NCI-H2196 (cell line): ENCODE measurements at regions not wholly inside any gene's neighbourhood (a gene's known extent, or its start where the extent isn't known, plus 50 kb on each side); places are given as distances from the start of the nearest gene placed in this dataset.

Experiments used
- DNase-seq: peaks from one replicate; lab custom pipeline; 2025; ENCODE audit not compliant: unreplicated experiment; lab: John Stamatoyannopoulos, UW

DNA sequence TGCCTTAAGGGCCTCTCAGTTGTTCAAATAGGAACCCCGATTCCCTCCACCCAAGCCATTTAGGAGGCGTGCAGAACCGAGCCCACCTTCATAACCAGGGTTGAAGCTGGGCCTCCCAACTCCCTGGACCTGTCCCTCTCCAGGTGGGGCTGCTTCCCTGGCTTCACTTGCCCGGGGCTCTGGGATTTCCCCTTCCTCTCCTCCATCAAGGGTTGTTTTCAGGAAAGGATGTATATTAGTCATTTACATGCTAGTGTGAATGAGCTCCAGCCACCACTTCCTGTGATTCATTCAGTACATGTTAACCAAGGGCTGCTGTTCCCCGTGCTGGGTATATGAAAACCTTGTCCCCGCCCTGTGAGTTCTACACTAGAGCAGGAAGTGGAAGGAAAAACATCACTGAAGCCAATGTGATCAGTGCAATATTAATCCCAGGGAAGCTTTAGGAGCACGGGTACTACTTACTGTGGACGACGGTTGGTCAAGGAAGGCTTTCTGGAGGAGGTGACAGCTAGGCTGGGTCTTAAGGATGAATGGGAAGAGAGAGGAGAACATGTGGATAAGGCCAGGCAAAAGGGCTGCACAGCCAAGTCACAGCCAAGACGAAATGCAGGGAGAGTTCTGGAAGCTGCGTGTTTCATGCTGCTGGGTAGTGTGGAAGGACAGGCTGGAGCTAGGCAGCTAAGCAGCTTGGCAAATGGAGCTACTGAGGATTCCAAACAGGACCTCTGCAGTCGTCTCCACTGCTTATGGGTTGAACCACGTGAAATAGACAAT is 150.1 kb upstream of the SHH start:
- no peak for DNase-seq

DNA sequence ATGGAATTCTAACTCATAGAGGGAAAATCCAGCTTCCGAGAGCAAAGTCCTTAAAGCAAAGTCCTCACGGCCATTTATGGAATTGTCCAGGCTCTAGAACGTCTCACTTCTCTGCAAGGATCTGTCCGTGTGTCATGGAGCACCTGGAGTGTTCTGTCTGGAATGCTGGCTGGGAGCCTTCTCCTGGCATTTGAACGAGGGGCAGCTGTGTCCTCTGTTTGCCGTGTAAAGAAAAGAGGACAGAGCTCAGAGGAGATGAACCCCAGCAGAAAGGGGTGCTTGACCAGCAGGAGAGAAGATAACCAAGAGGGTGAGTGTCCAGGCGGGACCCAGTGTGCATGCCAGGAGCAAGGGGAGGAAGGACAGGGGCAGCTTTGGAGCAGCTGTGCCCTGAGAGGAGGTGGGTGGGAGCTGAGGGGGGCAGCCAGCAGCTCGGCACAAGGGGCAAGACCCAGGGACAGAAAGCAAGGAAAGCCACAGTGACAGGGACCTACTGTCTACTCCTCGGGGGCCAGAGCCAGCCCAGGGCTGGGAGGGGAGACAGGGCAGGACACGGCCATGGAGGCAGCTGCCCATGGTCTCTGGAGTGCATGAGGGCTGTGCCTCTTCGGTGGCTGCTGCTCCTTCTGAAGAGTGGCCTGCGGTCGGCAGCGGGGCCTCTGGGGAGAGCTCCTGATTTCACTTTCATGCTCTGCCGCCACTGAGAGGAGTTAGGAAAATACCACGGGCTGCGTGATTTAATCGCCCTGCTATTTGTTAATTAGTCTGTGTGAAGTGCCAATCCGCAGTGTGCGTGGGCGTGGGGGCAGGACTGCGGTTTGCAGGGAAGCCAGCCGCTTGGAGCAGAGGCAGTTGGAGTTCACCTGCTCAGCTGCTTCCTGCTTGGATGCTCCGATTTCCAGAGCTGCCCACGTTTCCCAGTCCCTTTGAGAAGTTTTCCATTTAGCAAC is 149.3 kb upstream of the SHH start:
- DNase-seq: no peak

DNA sequence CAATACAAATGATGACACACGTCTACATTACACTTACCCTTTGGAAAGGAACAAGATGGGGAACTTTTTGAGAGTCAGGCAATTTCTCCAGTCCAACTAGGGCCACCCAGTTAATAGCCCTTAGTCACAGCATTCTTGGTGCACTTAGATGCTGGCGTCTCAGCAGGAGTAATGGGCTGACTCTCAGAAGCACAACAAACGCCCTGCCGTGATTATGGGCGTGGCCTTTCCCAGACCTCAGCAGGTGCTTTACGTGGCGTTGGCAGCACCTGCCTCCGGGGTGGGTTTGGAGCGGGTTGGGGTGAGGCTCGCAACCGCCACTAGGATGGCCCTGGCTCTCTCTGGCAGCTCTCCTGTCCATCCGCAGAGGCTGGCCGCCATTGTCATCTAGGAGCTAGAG is 147.6 kb upstream of the SHH start:
- DNase-seq: no peak

DNA sequence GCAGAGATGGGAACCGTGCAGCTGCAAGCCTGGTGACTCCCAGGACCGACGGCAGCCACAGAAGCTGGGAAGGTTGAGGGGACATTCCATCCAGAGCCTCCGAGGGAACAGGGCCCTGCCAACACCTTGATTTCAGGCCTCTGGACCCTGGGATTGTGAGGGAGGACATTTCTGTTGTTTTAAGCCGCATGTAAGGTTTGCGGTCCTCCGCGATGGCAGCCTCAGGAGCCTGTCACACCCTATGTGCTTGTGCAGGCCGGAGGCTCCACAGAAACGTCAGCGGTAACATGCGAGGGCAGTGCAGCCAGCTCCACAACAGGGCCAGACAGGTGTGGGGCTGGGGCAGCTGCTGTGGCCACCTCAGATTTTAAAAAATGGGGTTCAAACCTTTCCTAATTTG is 144.7 kb upstream of the SHH start:
- DNase-seq: no peak

DNA sequence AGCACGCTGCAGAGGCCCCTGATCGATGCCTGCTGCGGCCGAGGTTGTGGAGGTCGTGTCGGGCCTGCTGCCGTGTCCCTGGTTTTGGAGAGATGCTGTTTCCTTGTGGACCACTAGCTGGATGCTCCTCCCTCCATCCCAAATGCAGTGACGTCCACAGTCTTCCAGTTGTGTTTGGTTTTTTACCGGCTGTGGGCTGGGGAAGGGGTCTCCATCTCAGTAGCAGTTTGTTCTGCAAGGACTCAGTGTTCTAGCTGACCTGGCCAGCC is 143.0 kb upstream of the SHH start:
- DNase-seq: no peak

DNA sequence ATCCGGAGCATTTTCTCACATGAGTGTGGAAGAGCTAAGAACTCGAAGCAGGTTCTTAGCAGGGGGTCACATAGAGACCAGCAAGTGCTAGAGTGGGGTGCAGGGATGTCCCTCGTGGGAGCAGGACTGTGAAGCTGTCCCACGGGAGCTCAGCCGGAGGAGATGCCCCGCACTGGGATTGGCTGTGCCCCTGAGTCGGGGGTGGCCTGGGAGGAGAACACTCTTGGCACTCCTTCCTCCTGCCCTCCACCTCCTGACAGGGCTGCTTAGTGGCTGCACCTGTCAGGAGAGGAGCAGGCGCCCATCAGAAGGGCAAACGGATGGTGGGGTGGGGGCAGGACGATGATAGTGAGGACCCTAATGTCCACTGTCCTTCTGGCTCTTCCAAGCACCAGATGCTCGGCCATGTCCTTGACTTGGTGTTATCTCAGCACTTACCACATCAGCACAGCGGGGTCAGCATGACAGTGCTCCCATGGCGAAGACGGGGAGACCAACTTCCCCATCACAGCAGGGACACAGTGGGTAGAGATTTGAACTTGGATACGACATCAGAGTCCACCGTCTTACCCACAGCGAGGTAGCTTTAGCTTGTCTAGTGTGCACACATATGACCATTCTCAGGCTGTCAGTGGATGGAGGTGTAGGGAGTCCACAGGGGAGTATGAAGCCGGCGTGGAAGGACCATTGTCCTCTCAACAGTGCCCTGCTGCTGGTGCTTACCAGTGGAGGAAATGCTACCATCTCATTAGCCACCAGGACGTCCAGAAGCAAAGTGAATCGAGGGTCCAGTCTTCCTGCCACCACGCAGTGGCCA is 142.5 kb upstream of the SHH start:
- DNase-seq: no peak

DNA sequence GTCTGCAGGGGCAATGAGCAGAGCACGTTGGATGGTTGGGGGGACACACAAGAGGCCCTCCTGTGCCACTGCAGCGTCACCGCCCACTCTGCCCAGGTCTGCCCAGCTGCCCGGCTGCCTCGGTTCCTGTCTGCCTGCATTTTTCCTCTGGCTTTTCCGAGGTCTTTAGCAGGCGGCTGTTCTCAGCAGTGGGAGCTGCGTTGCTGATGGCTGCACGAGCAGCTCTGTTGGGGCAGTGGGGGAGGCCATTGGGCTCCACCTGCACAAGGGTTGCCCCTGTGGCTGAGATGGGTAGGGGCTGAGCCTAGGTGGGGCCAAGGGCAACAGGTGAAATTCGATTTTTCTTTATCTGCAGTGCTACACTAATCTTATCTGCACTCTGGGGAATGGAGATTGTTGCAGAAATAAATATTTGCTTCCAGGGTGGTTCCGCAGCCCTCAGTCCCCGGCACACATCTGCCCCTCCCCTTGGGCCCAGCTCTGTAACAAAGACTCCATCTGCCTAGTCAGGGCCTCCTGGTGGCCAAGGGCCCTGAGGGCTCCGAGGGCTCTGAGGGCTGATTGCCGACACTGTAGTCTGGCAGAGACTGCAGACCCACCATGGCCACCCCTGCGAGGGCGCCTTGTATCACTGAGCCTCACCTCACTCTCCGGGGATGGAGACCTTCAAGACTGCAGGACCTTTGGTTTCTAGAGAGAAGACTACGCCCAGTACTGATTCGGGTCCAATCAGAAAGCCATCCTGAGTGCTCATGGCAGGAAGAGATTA is 141.7 kb upstream of the SHH start:
- DNase-seq: no peak

DNA sequence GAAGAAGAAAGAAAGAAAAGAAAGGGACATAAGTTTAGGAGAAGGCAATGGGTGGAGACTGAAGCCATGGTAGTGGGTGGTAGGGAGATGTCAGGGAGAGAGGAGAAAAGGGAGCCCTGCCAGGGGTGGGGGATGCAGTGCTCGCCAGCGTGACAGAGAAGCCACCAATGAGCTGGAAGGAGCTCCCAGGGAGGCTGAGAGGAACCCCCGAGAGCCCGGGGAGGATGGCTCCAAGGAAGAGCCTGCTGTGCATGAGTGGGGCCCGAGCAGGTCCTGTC is 141.2 kb upstream of the SHH start:
- DNase-seq: no peak

DNA sequence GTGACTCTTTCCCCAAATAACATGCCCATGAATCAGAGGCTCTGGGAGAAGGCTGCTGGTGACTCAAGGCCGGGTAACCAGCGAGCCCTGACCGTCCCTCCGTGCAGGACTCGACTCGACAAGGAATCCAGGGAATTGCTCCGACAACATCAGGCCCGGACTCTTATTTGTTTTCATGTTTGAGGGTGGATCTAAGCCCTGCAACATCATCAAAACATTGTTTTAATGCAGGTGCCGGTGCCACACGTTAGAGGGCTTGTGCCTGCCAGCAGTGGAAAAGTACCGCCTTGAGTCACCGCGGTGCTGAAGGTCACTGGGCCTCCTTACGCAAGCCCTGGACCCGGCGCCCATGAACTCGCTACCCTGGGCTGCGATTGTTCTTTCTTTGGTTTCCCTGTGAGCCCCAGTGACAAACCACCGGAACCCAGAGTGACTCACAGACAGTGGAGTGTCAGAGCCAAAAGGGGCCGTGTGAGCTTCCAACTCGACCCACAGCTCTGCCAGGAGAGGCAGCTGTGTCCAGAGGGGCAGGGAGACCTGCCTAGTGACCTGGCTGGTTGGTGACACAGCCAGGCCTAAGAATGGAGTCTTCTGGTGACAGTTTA is 139.4 kb upstream of the SHH start:
- no peak for DNase-seq

DNA sequence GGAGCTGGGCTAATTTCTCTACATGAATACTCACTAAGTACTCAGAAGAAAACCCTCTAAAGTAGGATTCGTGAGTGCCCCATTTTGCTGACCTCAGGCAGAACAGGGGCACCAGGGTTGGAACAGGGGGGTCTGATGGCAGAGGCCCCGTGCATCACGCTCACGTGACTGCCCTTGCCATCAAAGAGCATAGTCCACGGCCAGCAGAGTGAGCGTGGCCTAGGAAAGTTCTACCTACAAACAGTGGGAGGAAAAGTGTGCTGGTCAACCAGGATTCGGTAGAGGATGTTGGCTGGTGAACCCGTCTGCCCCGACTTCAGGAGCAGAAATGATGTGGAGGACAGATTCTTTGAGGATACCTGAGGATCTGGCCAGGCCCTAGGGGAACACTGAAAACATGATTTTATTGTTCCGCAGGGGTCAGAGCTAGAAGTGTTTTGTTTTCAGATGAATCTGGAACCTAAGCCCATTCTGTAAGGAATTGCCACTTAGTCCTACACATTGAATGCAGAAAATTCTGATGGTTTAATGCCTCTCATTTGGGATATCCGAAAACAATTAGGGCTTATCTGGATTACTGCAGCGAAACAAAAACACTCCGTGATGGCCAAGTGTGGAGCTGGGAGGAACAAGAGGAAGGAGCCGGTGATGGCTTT is 138.8 kb upstream of the SHH start:
- no peak for DNase-seq

DNA sequence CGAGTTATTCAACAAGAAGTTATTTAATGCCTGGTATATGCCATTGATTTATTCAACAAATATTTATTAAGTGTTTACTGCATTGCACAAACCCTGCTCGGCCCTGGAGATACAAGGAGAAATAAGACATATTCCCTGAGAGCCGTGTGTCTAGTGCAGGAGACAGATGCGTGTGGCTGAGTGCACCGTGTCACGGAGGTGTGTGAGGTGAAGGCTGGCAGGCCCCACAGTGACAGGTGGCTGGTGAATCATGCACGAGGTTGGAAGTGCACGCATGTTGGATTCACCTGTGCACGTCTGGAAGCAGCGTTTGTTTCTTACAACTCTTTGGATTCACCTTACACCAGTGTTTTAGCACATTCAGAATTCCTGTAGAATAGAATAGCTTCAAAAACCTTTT is 136.6 kb upstream of the SHH start:
- no peak for DNase-seq

DNA sequence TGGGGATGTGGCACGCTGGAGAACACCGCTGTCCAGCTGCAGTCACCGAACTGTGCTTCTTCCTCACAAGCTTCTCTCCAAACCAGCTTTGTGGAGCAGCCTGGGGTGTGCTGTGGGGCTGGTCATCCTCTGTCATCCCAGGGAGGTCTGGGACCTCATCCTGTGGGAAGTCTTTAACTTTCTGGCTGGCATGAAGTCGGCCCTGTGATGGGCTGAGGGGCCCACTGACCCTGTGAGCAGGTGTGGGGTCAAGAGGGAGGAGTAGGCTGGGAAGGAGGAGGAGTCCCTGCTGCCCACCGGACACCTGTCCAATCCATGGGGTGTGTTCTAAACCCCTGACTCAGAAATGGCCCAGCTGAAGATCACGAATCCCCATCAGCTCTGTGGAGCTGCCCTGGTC is 136.2 kb upstream of the SHH start:
- no peak for DNase-seq

DNA sequence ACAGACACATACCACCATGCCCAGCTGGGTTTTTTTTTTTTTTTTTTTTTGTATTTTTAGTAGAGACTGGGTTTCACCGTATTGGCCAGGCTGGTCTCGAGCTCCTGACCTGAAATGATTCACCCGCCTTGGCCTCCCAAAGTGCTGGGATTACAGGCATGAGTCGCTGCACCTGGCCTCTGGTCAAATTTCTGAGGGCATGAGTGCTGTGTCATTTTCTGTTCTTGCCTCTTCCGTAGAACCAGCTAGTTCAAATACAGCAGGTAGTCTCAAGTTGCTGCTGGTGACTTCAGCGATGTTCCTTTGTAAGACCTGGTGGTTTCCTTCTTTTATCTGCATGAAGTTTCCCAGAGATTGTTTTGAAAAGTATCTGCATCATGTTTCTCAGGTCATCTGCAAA is 134.8 kb upstream of the SHH start:
- no peak for DNase-seq

DNA sequence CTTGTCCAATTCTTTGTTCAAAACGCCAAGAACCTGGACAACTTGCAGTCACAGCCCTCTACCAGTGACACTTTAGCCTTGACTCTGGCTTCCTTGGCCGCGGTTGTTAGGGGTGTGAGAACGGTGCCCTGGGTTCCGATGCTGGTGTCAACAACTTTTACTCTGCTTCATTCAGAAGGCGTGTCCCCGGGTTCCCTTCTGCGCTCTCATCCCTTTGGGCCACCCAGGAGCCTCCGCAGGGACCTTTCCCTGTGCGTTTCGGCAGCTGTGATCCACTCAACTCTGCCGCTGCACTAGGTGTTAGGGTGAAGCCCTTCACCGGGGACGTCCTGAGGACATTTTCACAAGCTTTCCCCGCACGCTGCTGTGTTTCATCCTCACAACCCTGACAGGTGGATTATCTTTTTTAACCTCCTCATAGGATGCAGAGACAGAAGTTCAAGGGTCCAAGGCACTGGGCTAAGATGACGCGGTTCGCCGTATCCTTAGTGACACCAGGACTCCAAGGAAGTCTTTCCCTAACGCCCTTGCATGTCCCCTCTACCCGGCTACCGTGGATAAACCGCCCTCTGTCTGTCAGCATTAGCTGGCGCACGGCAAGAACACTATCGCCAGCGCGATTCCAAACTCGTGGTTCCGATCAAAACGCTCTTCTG is 133.5 kb upstream of the SHH start:
- no peak for DNase-seq

DNA sequence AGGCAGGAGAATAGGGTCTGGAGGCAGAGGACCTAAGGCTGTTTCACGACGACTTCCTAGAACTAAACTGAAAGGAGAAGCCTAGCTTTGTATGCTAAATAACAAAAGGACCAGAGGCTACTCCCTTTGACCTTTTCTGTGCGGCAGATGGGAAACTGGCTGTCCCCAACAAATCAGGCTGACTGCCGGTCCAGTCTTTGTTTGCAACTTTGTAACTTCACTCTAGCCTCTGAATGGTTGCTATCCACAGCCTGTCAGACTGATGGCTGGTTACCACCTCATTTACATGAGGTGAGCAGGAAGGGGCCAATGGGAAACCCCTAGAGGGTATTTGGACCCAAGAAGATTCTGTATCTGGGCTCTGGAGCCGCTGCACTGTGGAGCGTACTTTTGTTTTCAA is 132.6 kb upstream of the SHH start:
- no peak for DNase-seq

DNA sequence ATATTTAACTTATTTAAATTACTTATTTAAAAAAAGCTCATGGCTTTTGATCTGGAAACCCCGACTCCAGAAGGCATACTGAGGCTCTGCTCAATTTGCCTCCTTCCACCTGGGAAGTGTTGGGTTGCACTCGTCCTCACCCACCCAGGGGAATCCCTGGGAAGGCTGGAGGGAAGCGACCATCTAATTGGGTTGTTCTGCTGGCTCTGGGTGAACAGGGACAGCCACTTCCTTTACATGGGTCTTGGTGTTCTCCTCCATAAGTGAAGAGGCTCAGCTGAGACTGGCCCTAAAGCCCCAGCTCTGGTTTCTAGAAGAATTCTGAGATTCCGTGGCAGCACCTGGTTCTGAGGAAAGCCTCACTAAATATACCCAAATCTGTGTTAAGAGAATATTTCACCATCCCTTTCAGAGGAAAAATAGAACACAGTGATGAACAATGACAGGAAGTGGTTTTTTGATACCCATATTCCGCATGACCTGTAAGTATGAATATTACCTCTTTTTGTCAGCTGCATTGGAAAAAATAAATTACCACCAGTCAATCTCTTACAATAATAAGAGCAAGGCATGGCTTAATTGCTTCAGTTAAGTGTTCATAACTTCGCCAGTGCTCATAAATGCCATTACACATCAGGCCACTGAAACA is 131.1 kb upstream of the SHH start:
- no peak for DNase-seq

DNA sequence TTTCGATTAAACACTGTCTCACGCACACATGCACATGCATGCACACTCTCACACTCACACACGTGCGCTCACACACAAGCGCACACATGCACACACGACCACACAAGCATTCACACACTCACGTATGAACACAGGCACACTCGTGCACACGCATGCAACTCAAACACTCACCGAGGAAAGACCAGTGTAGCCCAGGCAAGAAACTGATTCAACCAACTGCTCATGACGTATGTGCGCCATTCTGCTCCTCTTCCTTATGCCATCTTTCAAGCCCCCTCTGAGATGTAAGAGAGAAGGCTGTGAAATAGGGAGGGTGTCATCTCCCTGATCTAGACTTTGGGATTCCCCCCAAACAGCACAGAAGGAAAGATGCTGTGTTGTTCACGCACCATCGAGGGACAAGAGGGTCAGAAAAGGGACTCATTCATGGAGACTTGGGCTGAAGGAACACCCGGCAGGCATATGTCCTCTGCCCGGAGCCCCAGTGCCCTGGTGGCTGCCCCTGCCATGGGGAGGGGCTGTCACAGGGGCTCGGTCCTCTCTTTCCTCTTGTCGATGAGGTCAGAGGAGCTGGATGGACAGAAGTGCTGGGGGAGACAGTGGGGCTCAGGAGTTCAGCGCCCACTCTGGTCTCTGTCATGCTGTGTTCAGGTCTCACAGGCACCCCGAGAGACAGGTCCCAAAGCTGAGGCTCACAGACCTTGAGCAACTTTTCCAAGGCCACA is 130.1 kb upstream of the SHH start:
- DNase-seq: no peak

DNA sequence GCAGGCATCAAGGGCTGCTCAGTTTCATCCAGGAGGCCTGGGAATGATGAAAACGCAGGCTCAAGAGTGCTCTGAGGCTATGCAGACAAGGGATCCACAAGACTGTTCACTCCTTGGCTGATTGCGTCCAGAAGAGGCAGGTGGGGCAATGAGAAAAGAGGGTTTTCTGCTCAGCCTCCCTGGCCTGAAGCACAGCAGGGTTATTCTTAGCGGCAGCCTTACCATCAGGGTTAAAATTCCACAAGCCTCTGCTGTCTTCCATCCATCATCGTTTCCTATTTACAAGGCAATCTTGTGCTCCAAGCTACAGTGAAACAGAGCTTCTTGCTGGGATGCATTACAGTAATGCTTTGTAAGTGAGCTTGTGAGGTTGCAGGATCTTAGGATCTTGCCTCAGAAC is 129.4 kb upstream of the SHH start:
- no peak for DNase-seq

DNA sequence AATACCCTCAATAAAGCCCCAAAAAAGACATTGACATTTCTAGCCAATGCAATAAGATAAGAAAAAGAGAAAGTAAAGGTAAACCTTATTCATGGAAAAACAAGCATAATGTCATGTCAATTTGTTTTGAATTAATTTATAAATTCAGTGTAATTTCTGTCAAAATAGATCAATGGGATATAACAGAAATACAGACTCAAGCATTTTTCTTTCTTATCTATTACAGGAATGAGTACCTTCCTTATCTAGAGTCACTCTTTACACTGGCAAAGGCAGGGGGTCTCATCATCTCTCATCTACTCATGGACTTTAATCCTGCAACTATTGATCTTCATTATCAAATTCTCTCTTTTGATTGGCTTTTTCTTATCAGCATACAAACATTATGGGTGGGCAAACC is 127.1 kb upstream of the SHH start:
- DNase-seq: no peak
